BLaER1 (cell line): ENCODE measurements at regions not wholly inside any gene's neighbourhood (a gene's known extent, or its start where the extent isn't known, plus 50 kb on each side); places are given as distances from the start of the nearest gene placed in this dataset.

Source experiments
- H3K27ac ChIP-seq: shearing (Covaris generic); formaldehyde crosslinking; 2 replicates; pipeline ENCODE4 v1.8.1; 2022
- H3K27me3 ChIP-seq: shearing (Covaris generic); formaldehyde crosslinking; 2 replicates; pipeline ENCODE4 v1.8.1; 2022
- H3K36me3 ChIP-seq: shearing (Covaris generic); formaldehyde crosslinking; 2 replicates; pipeline ENCODE4 v1.8.1; 2022
- H3K4me1 ChIP-seq: shearing (Covaris generic); formaldehyde crosslinking; 2 replicates; pipeline ENCODE4 v1.8.1; 2022
- H3K4me2 ChIP-seq: shearing (Covaris generic); formaldehyde crosslinking; 2 replicates; pipeline ENCODE4 v1.8.1; 2022
- H3K4me3 ChIP-seq: shearing (Covaris generic); formaldehyde crosslinking; 2 replicates; pipeline ENCODE4 v1.8.1; 2022
- H3K9ac ChIP-seq: shearing (Covaris generic); formaldehyde crosslinking; 2 replicates; pipeline ENCODE4 v1.8.1; 2022
- H3K9me3 ChIP-seq: shearing (Covaris generic); formaldehyde crosslinking; 2 replicates; pipeline ENCODE4 v1.8.1; 2022
- H4K20me1 ChIP-seq: shearing (Covaris generic); formaldehyde crosslinking; 2 replicates; pipeline ENCODE4 v1.8.1; 2022
- Cebpa-rat ChIP-seq: shearing (Covaris generic); IDR thresholded peaks from 2 replicates; pipeline ENCODE4 v1.8.1; 2022

GRCh38 chr16:48912360-48912759 lies 302.4 kb upstream of the N4BP1 start:
- Histone ChIP-seq H3K27ac (no peak overlapping the region), H3K4me2 (no peak overlapping the region), H4K20me1 (no peaks in the 10 kb centered on the region), H3K36me3 (no peaks in the 10 kb centered on the region), H3K9me3 (no peaks in the 10 kb centered on the region), H3K4me3 (no peak overlapping the region), H3K9ac (no peak overlapping the region), H3K27me3 (no peaks in the 10 kb centered on the region), H3K4me1 (no peaks in the 10 kb centered on the region)
- no peak for TF ChIP-seq Cebpa-rat

GRCh38 chr16:48911700-48912099 lies 301.7 kb upstream of the N4BP1 start:
- Histone ChIP-seq H3K4me1 (no peaks in the 10 kb centered on the region), H3K36me3 (no peaks in the 10 kb centered on the region), H3K27me3 (no peaks in the 10 kb centered on the region), H3K9me3 (no peaks in the 10 kb centered on the region), H3K9ac (no peak overlapping the region), H3K27ac (no peak overlapping the region), H3K4me3 (no peak overlapping the region), H4K20me1 (no peaks in the 10 kb centered on the region), H3K4me2 (no peak overlapping the region)
- TF ChIP-seq Cebpa-rat, result no peak

GRCh38 chr16:48910214-48910613 lies 300.2 kb upstream of the N4BP1 start:
- Histone ChIP-seq H3K9me3 (no peaks in the 10 kb centered on the region), H3K27ac (no peak overlapping the region), H3K4me3 (no peak overlapping the region), H3K4me2 (no peak overlapping the region), H3K27me3 (no peaks in the 10 kb centered on the region), H3K9ac (no peak overlapping the region), H3K4me1 (no peaks in the 10 kb centered on the region), H4K20me1 (no peaks in the 10 kb centered on the region), H3K36me3 (no peaks in the 10 kb centered on the region)
- no peak for TF ChIP-seq Cebpa-rat

- Histone ChIP-seq H3K27me3 (no peaks in the 10 kb centered on the region), H3K4me1 (no peaks in the 10 kb centered on the region), H3K9me3 (no peaks in the 10 kb centered on the region), H3K27ac (no peak overlapping the region), H3K4me3 (no peak overlapping the region), H3K4me2 (no peak overlapping the region), H3K36me3 (no peaks in the 10 kb centered on the region), H4K20me1 (no peaks in the 10 kb centered on the region), H3K9ac (no peak overlapping the region)
- no peak for TF ChIP-seq Cebpa-rat
Observed at GRCh38 chr16:48909231-48909630, 299.3 kb upstream of the N4BP1 start.

- Histone ChIP-seq H3K4me2 (no peak overlapping the region), H3K4me3 (no peak overlapping the region), H3K9me3 (no peaks in the 10 kb centered on the region), H3K36me3 (no peaks in the 10 kb centered on the region), H4K20me1 (no peaks in the 10 kb centered on the region), H3K27me3 (no peaks in the 10 kb centered on the region; the same call in 1 of the 2 replicates), H3K9ac (no peak overlapping the region), H3K4me1 (no peaks in the 10 kb centered on the region), H3K27ac (no peak overlapping the region)
- no peak for TF ChIP-seq Cebpa-rat
Observed at GRCh38 chr16:48907906-48908634, 298.1 kb upstream of the N4BP1 start.

- H3K4me2 ChIP-seq, result no peak overlapping the region
- no peaks in the 10 kb centered on the region for H4K20me1 ChIP-seq
- no peak overlapping the region for H3K27ac ChIP-seq
- no peak overlapping the region for H3K9ac ChIP-seq
- no peak overlapping the region for H3K4me3 ChIP-seq
- H3K36me3 ChIP-seq, result no peaks in the 10 kb centered on the region
- no peaks in the 10 kb centered on the region for H3K9me3 ChIP-seq
- TF ChIP-seq Cebpa-rat, result no peak
- H3K4me1 ChIP-seq, result no peaks in the 10 kb centered on the region
- H3K27me3 ChIP-seq, result no peaks in the 10 kb centered on the region; the same call in 1 of the 2 replicates
Observed at GRCh38 chr16:48905632-48906505, 295.9 kb upstream of the N4BP1 start.

GRCh38 chr16:48904333-48904732 lies 294.4 kb upstream of the N4BP1 start:
- no peak overlapping the region for H3K27ac ChIP-seq
- no peaks in the 10 kb centered on the region for H4K20me1 ChIP-seq
- H3K4me3 ChIP-seq, result no peak overlapping the region
- TF ChIP-seq Cebpa-rat, result no peak
- no peak overlapping the region for H3K4me2 ChIP-seq
- H3K36me3 ChIP-seq, result no peaks in the 10 kb centered on the region
- H3K27me3 ChIP-seq, result no peaks in the 10 kb centered on the region; the same call in 1 of the 2 replicates
- no peaks in the 10 kb centered on the region for H3K9me3 ChIP-seq
- H3K4me1 ChIP-seq, result no peaks in the 10 kb centered on the region
- H3K9ac ChIP-seq, result no peak overlapping the region

- Histone ChIP-seq H3K27me3 (no peaks in the 10 kb centered on the region; the same call in 1 of the 2 replicates), H3K36me3 (no peaks in the 10 kb centered on the region), H3K9me3 (no peaks in the 10 kb centered on the region), H3K27ac (no peak overlapping the region), H3K4me2 (no peak overlapping the region), H3K9ac (no peak overlapping the region), H4K20me1 (no peaks in the 10 kb centered on the region), H3K4me1 (no peaks in the 10 kb centered on the region), H3K4me3 (no peak overlapping the region)
- no peak for TF ChIP-seq Cebpa-rat
Observed at GRCh38 chr16:48903039-48903438, 293.1 kb upstream of the N4BP1 start.

- H3K9me3 ChIP-seq, result no peaks in the 10 kb centered on the region
- no peak overlapping the region for H3K4me2 ChIP-seq
- no peaks in the 10 kb centered on the region for H3K4me1 ChIP-seq
- H3K27me3 ChIP-seq, result no peaks in the 10 kb centered on the region; the same call in 1 of the 2 replicates
- TF ChIP-seq Cebpa-rat, result no peak
- no peak overlapping the region for H3K4me3 ChIP-seq
- H3K27ac ChIP-seq, result no peak overlapping the region
- no peaks in the 10 kb centered on the region for H3K36me3 ChIP-seq
- H3K9ac ChIP-seq, result no peak overlapping the region
- H4K20me1 ChIP-seq, result no peaks in the 10 kb centered on the region
Observed at GRCh38 chr16:48901712-48902374, 291.9 kb upstream of the N4BP1 start.

- Histone ChIP-seq H3K9ac (no peak overlapping the region), H3K9me3 (no peaks in the 10 kb centered on the region), H3K27me3 (no peaks in the 10 kb centered on the region; the same call in 1 of the 2 replicates), H4K20me1 (no peaks in the 10 kb centered on the region), H3K4me2 (no peak overlapping the region), H3K4me3 (no peak overlapping the region), H3K4me1 (no peaks in the 10 kb centered on the region), H3K36me3 (no peaks in the 10 kb centered on the region), H3K27ac (no peak overlapping the region)
- no peak for TF ChIP-seq Cebpa-rat
Observed at GRCh38 chr16:48899500-48899899, 289.5 kb upstream of the N4BP1 start.
